GM10266 (cell line): ENCODE measurements at regions not wholly inside any gene's neighbourhood (a gene's known extent, or its start where the extent isn't known, plus 50 kb on each side); places are given as distances from the start of the nearest gene placed in this dataset.

Source experiments
- DNase-seq: peaks from one replicate; pipeline ENCODE4 v3.0.0; 2012; ENCODE audit errors: extremely low spot score
- CTCF ChIP-seq: IDR thresholded peaks from 2 replicates; pipeline ENCODE4 v1.5.1; 2012; ENCODE audit warnings: mild to moderate bottlenecking, low read depth; ENCODE audit not compliant: control insufficient read depth, insufficient read depth; ENCODE audit errors: missing control alignments

DNA sequence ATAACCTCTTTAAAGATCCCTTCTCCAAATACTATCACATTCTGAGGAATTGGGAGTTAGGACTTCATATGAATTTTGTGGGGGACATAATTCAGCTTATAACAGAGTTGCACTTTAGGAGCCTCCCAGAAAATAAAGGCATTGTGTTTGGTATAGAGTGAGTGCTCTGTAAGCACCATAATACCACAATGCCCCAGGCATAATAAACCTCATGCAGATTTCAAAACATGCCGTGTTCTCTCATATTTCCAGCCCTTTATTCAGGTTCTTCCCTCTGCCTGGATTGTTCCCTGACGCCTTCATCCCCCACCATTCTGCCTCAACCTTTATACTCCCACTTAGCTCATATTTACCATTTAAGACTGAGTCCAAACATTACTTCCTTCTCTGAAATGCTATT, 398.8 kb upstream of the FAT3 start:
- no peak for TF ChIP-seq CTCF
- no peak for DNase-seq

GRCh38 chr11:91823252-91823830, 401.3 kb upstream of the FAT3 start:
- DNase-seq = no peak
- no peak for TF ChIP-seq CTCF

GRCh38 chr11:91822805-91823204, 401.8 kb upstream of the FAT3 start:
- no peak for DNase-seq

DNA sequence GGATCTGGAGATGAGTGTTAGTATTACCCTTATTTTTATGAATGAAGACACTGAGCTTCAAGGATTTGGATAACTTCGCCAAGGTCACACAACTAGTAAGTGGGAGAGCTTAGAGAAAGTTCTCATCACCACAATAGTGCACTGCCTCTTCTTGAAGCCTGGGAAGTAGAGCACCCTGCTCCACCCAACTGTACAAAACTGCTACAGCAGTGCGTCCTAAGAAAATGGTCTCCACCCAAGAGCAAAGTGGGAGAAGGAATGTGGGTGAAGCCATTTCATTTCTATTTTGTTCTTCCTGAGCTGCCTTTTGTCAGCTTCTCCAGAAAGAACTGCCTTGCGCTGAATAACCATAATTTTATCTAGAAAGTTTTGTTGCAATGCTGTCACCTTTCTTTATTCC, 403.9 kb upstream of the FAT3 start:
- no peak for DNase-seq
- no peak for TF ChIP-seq CTCF

More at GRCh38 chr11:91822805-91823204, 401.8 kb upstream of the FAT3 start:
- no peak for TF ChIP-seq CTCF

DNA sequence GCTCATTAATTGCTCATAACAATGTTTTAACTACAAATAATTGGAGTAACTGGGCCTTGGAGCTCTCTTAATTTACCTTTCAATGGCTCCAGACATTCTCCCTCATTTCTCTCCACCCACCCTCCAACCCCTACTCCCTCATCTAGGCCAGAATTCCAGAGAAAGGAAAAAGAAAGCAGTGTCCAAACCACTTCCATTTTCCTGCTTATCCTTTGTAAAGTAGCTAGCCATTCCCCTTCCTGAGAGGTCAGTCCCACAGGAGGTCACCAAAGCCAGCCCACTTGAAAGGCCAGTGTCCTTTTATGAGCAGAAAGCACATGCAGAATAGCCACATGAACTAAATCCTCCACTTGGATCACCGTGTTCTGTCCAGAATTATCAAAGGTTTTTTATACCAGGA, 404.8 kb upstream of the FAT3 start:
- DNase-seq = no peak
- no peak for TF ChIP-seq CTCF

GRCh38 chr11:91819195-91819594, 405.4 kb upstream of the FAT3 start:
- DNase-seq = no peak
- no peak for TF ChIP-seq CTCF

DNA sequence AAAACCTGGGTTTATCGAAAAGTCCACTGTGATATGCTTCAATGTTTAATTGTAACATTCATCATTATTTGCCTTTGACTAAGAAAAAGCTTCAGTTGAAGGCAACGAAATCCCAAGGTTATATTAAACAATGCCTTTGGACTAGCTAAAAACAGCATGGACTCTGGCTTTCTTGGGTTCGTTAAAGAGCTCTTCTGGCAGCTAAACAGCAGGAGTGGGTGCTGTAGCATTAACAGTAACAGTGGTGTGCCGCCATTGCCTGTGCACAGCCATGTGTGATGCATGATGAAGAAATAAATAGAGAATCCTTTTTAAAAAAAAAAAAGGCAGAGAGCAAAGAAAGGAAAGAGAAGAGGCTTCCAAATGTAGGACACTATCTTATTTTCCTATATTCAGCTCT, 406.6 kb upstream of the FAT3 start:
- TF ChIP-seq CTCF = no peak

More for the DNA sequence above, 406.6 kb upstream of the FAT3 start:
- no peak for DNase-seq
